ENCODE measurements at regions not wholly inside any gene's neighbourhood (a gene's known extent, or its start where the extent isn't known, plus 50 kb on each side); places are given as distances from the start of the nearest gene placed in this dataset.

- DNase-seq (ENCODE audit: low read depth), result no peak
- H3K4me3 ChIP-seq (ENCODE audit: control insufficient read depth, low read depth, low read length), result no peak overlapping the region
- TF ChIP-seq, protein P1, sequence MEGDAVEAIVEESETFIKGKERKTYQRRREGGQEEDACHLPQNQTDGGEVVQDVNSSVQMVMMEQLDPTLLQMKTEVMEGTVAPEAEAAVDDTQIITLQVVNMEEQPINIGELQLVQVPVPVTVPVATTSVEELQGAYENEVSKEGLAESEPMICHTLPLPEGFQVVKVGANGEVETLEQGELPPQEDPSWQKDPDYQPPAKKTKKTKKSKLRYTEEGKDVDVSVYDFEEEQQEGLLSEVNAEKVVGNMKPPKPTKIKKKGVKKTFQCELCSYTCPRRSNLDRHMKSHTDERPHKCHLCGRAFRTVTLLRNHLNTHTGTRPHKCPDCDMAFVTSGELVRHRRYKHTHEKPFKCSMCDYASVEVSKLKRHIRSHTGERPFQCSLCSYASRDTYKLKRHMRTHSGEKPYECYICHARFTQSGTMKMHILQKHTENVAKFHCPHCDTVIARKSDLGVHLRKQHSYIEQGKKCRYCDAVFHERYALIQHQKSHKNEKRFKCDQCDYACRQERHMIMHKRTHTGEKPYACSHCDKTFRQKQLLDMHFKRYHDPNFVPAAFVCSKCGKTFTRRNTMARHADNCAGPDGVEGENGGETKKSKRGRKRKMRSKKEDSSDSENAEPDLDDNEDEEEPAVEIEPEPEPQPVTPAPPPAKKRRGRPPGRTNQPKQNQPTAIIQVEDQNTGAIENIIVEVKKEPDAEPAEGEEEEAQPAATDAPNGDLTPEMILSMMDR (IDR thresholded peaks at IDR 0.05; ENCODE audit: control insufficient read depth, insufficient read depth, low read depth, low read length, missing control alignments), result no peak
These were observed 482.4 kb downstream of the NAF1 start for GRCh38 chr4:162684371-162684700.

DNA sequence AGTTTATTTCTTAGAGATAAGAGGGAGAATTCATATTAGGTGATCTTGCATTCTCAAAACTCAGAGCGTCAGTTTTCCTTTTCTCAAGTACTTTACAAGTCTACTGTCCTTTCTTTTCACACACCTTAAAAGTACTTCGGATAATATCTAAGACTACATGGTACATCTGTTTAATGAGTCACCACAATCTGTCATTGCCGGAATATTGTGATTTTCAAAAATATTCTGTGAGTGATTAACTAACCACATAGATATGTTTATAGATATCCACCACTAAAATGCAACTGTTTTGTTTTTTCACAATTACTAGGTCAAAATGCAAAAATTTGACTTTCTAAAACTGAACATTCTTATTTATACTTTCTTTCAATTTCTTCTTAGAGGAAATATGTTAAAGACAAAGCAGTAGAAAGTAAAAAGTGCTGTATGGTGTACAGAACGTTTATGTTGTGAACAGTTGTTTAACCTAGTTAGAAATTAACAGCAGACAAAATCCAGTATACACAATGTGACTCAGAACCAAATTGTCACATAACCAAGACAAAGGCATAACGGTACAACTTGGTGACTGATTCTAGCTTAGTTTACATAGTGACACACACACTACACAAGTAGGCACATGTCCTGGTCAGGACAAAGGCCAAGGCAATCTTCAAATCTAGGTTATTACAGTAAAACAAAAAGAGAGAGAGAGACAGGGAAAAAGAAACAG, 482.9 kb downstream of the NAF1 start:
- no peak overlapping the region for H3K4me3 ChIP-seq (ENCODE audit: control insufficient read depth, low read depth, low read length)
- TF ChIP-seq, protein P1 (IDR thresholded peaks at IDR 0.05; ENCODE audit: control insufficient read depth, insufficient read depth, low read depth, low read length, missing control alignments), result no peak
- DNase-seq (ENCODE audit: low read depth), result no peak

DNA sequence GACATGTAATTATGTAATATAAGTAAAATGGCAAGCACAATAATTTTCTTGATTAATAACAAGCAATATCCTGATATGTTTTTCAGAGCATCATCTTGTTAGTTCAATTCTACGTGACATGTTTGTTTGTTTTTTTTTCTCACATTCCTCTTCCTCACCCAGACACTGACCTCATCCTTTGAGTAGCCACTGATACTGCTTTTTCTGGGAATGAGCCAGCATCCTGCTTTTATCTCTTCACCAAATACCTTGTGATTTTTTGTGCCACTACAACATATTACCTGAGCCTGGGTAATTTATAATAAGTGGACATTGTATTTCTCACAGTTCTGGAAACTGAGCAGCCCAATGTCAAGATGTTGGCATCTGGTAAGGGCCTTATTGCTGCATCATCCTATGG, 484.0 kb downstream of the NAF1 start:
- TF ChIP-seq, protein P1 (IDR thresholded peaks at IDR 0.05; ENCODE audit: control insufficient read depth, insufficient read depth, low read depth, low read length, missing control alignments), result no peak
- no peak overlapping the region for H3K4me3 ChIP-seq (ENCODE audit: control insufficient read depth, low read depth, low read length)
- DNase-seq (ENCODE audit: low read depth), result no peak

GRCh38 chr4:162681212-162681611, 485.5 kb downstream of the NAF1 start:
- no peak overlapping the region for H3K4me3 ChIP-seq (ENCODE audit: control insufficient read depth, low read depth, low read length)
- TF ChIP-seq, protein P1 (IDR thresholded peaks at IDR 0.05; ENCODE audit: control insufficient read depth, insufficient read depth, low read depth, low read length, missing control alignments), result no peak
- no peak for DNase-seq (ENCODE audit: low read depth)

DNA sequence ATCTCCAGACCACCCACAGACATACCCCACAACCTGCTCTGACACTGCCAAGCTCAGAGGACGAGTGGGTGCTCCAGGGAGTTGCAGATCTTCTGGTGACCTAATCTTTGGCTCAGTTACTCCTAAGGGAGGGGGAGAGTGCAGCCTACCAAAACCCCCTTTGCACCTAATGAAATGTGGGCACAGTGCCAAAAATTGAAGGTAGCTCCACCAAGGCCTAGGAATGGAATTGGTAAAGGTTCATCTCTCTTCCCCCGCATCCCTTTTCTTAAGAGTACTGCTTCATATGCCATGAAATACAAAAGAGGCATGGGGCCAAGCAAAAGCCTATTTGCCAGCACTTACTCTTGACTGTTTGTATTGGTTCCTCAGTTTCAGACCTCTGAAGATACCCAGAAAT, 491.0 kb downstream of the NAF1 start:
- no peak overlapping the region for H3K4me3 ChIP-seq (ENCODE audit: control insufficient read depth, low read depth, low read length)
- no peak for DNase-seq (ENCODE audit: low read depth)
- TF ChIP-seq, protein P1 (IDR thresholded peaks at IDR 0.05; ENCODE audit: control insufficient read depth, insufficient read depth, low read depth, low read length, missing control alignments), result no peak

DNA sequence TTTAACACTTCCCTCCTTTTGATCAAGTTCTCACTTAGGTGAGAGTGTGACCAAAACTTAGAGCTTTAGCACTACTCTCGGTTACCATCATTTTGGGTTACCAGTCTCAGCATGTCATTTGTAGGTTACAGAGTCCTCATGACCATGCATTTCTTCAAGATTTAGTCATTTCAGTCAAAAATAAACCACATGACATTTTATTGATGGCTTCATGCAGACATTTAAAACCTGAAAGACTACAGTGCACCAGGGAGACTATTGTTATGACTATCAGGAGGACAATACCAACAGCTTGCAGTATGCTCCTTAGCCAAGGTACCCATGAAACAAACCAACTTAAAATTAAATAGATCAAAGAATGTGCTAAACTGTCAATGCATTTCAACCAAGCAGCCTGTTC, 498.1 kb upstream of the FSTL5 start:
- no peak for DNase-seq (ENCODE audit: low read depth)
- TF ChIP-seq, protein P1 (IDR thresholded peaks at IDR 0.05; ENCODE audit: control insufficient read depth, insufficient read depth, low read depth, low read length, missing control alignments), result no peak
- H3K4me3 ChIP-seq (ENCODE audit: control insufficient read depth, low read depth, low read length), result no peak overlapping the region
